H1 (cell line): ENCODE measurements at regions not wholly inside any gene's neighbourhood (a gene's known extent, or its start where the extent isn't known, plus 50 kb on each side); places are given as distances from the start of the nearest gene placed in this dataset.
"Not testable (repeated sequence)": the region's sequence is repeated elsewhere in the genome, so short reads cannot be mapped to it uniquely, and the experiment has no call there.

Source experiments
- CTCF ChIA-PET: fragments of 300-600 bp; sonication (Branson Sonifier 250); formaldehyde crosslinking; loops from one replicate; lab custom pipeline; 2021; ENCODE audit not compliant: partially characterized antibody; lab: Charles Lee
- POLR2A ChIA-PET: fragments of 300-600 bp; sonication (Branson Sonifier 250); formaldehyde crosslinking; loops from one replicate; lab custom pipeline; 2021; ENCODE audit warnings: inconsistent platforms; ENCODE audit not compliant: partially characterized antibody; lab: Charles Lee
- DNase-seq, 2 experiments: peaks; one replicate each; pipeline versions ENCODE4 v3.0.0 to v3.0.0-alpha.2; 2010 to 2022; ENCODE audit warnings: low spot score in 2 of 2, low read depth in 1 of 2, mixed read lengths in 1 of 2
- FAIRE-seq: peaks from 2 replicates; lab custom pipeline; 2011; peaks lifted over from hg19 to GRCh38; lab: Jason Lieb, UNC
- H2AFZ ChIP-seq: 2 replicates; pipeline ENCODE4 v1.8.1; 2012; ENCODE audit warnings: low read length, inconsistent platforms
- H2AK5ac ChIP-seq: 2 replicates; pipeline ENCODE4 v1.6.1; 2013; ENCODE audit warnings: low read depth, low read length
- H2BK120ac ChIP-seq: replicated peaks from 2 replicates; pipeline ENCODE3; 2013; ENCODE audit warnings: low read depth, low read length, inconsistent platforms
- H2BK12ac ChIP-seq: 2 replicates; pipeline ENCODE4 v1.6.1; 2013; ENCODE audit warnings: low read depth, low read length
- H2BK15ac ChIP-seq: 2 replicates; pipeline ENCODE4 v1.6.1; 2013; ENCODE audit warnings: low read length
- H2BK20ac ChIP-seq: 2 replicates; pipeline ENCODE4 v1.6.1; 2013; ENCODE audit warnings: low read length
- H2BK5ac ChIP-seq: 2 replicates; pipeline ENCODE4 v1.6.1; 2013; ENCODE audit warnings: low read depth, low read length
- H3K14ac ChIP-seq: 2 replicates; pipeline ENCODE4 v1.6.1; 2013; ENCODE audit warnings: inconsistent platforms; ENCODE audit not compliant: insufficient read length
- H3K18ac ChIP-seq: 2 replicates; pipeline ENCODE4 v1.6.1; 2013; ENCODE audit warnings: low read length; ENCODE audit errors: extremely low read depth
- H3K23ac ChIP-seq: 2 replicates; pipeline ENCODE4 v1.6.1; 2013; ENCODE audit warnings: inconsistent platforms; ENCODE audit not compliant: insufficient read length
- H3K23me2 ChIP-seq: 2 replicates; pipeline ENCODE4 v1.6.1; 2013; ENCODE audit warnings: low read depth, low read length
- H3K27ac ChIP-seq: 2 replicates; pipeline ENCODE4 v1.6.1; 2011; ENCODE audit warnings: low read depth, low read length, inconsistent platforms
- H3K27me3 ChIP-seq, 4 experiments: replicated peaks in 1 of 4; 1 replicate in 1 of 4; 2 replicates in 3 of 4; pipeline versions ENCODE4 v1.6.1 to v1.8.1; 2011 to 2013; ENCODE audit warnings: low read length in 3 of 4, mild to moderate bottlenecking in 3 of 4, inconsistent platforms in 2 of 4, mixed read lengths in 2 of 4, moderate library complexity in 1 of 4; ENCODE audit not compliant: control insufficient read depth in 3 of 4, insufficient read depth in 3 of 4; ENCODE audit errors: extremely low read depth in 1 of 4
- H3K36me3 ChIP-seq, 4 experiments: 2 replicates each; pipeline versions ENCODE4 v1.6.1 to v1.8.1; 2011 to 2013; ENCODE audit warnings: mild to moderate bottlenecking in 4 of 4, low read length in 3 of 4, moderate library complexity in 2 of 4, control low read depth in 1 of 4, inconsistent platforms in 1 of 4; ENCODE audit not compliant: insufficient read depth in 4 of 4, control insufficient read depth in 2 of 4
- H3K4ac ChIP-seq: replicated peaks from 2 replicates; pipeline ENCODE3; 2013; ENCODE audit warnings: low read length, low read depth, mixed read lengths, inconsistent platforms; ENCODE audit not compliant: insufficient read length
- H3K4me1 ChIP-seq, 4 experiments: replicated peaks in 1 of 4; 1 replicate in 1 of 4; 2 replicates in 3 of 4; pipeline versions ENCODE4 v1.6.1 to v1.8.1; 2011 to 2013; ENCODE audit warnings: low read length in 3 of 4, inconsistent platforms in 2 of 4, mixed read lengths in 1 of 4; ENCODE audit not compliant: insufficient read depth in 4 of 4, control insufficient read depth in 3 of 4
- H3K4me2 ChIP-seq, 2 experiments: 2 replicates each; pipeline versions ENCODE4 v1.6.1 to v1.8.1; 2011 to 2013; ENCODE audit warnings: low read depth in 2 of 2, low read length in 2 of 2, control low read depth in 1 of 2, inconsistent platforms in 1 of 2, mild to moderate bottlenecking in 1 of 2; ENCODE audit not compliant: insufficient read depth in 1 of 2
- H3K4me3 ChIP-seq, 4 experiments: fragments of 200-600, 300-600 bp in 1 of 4; sonication (generic), shearing (Covaris generic), sonication (Bioruptor Twin) in 1 of 4; 2 replicates each; pipeline versions ENCODE4 v1.5.1 to v1.8.1; 2011 to 2016; ENCODE audit warnings: low read length in 4 of 4, low read depth in 3 of 4, control low read depth in 2 of 4, inconsistent platforms in 2 of 4, mild to moderate bottlenecking in 2 of 4, mixed read lengths in 1 of 4, moderate library complexity in 1 of 4; ENCODE audit not compliant: insufficient read depth in 2 of 4; ENCODE audit errors: extremely low read depth in 1 of 4
- H3K56ac ChIP-seq: replicated peaks from 2 replicates; pipeline ENCODE3; 2013; ENCODE audit warnings: low read depth, mild to moderate bottlenecking, mixed read lengths, low read length, inconsistent platforms; ENCODE audit not compliant: insufficient read length
- H3K79me1 ChIP-seq: 2 replicates; pipeline ENCODE4 v1.6.1; 2013; ENCODE audit warnings: low read depth, low read length, control low read depth
- H3K79me2 ChIP-seq, 2 experiments: 2 replicates each; pipeline versions ENCODE4 v1.6.1 to v1.8.1; 2012 to 2013; ENCODE audit warnings: low read length in 2 of 2, mild to moderate bottlenecking in 2 of 2, inconsistent platforms in 1 of 2; ENCODE audit not compliant: insufficient read depth in 2 of 2, control insufficient read depth in 1 of 2
- H3K9ac ChIP-seq, 4 experiments: replicated peaks in 1 of 4; 1 replicate in 1 of 4; 2 replicates in 3 of 4; pipeline versions ENCODE4 v1.6.1 to v1.8.1; 2011 to 2013; ENCODE audit warnings: low read depth in 3 of 4, low read length in 3 of 4, control low read depth in 2 of 4, mild to moderate bottlenecking in 2 of 4, moderate library complexity in 2 of 4, inconsistent platforms in 1 of 4; ENCODE audit errors: extremely low read depth in 1 of 4
- H3K9me3 ChIP-seq, 2 experiments: 2 replicates each; pipeline versions ENCODE4 v1.6.1 to v1.8.1; 2012 to 2013; ENCODE audit warnings: mild to moderate bottlenecking in 2 of 2, moderate library complexity in 2 of 2, control low read depth in 1 of 2, inconsistent platforms in 1 of 2, low read depth in 1 of 2, low read length in 1 of 2, mixed read lengths in 1 of 2; ENCODE audit not compliant: insufficient read depth in 2 of 2
- H4K20me1 ChIP-seq, 2 experiments: replicated peaks in 1 of 2; 2 replicates each; pipeline versions ENCODE3 to v1.8.1; 2011 to 2013; ENCODE audit warnings: inconsistent platforms in 2 of 2, low read length in 2 of 2, mild to moderate bottlenecking in 1 of 2; ENCODE audit not compliant: insufficient read depth in 2 of 2, control insufficient read depth in 1 of 2
- H4K5ac ChIP-seq: 2 replicates; pipeline ENCODE4 v1.6.1; 2013; ENCODE audit warnings: low read length, low read depth, mixed read lengths, inconsistent platforms; ENCODE audit not compliant: insufficient read length
- H4K8ac ChIP-seq: 2 replicates; pipeline ENCODE4 v1.8.0; 2013; ENCODE audit warnings: mild to moderate bottlenecking, moderate library complexity, low read length, inconsistent platforms; ENCODE audit not compliant: insufficient read depth; ENCODE audit errors: extremely low read depth
- H4K91ac ChIP-seq: replicated peaks from 2 replicates; pipeline ENCODE3; 2013; ENCODE audit warnings: low read length, mixed read lengths, inconsistent platforms; ENCODE audit not compliant: insufficient read length
- WGBS, 2 experiments: shearing (Covaris generic) in 1 of 2; methylation state at CpG; one replicate each; pipeline versions ENCODE4 v1.1.6 to v1.1.7; 2013 to 2015; ENCODE audit warnings: low lambda C conversion rate in 2 of 2, mixed read lengths in 2 of 2, inconsistent platforms in 1 of 2, low coverage in 1 of 2, missing lambda C conversion rate in 1 of 2; ENCODE audit not compliant: insufficient replicate concordance in 2 of 2, insufficient coverage in 1 of 2, insufficient read length in 1 of 2; ENCODE audit errors: extremely low coverage in 1 of 2, missing lambda C conversion rate in 1 of 2; 5-methylcytosine and 5-hydroxymethylcytosine counted together

DNA sequence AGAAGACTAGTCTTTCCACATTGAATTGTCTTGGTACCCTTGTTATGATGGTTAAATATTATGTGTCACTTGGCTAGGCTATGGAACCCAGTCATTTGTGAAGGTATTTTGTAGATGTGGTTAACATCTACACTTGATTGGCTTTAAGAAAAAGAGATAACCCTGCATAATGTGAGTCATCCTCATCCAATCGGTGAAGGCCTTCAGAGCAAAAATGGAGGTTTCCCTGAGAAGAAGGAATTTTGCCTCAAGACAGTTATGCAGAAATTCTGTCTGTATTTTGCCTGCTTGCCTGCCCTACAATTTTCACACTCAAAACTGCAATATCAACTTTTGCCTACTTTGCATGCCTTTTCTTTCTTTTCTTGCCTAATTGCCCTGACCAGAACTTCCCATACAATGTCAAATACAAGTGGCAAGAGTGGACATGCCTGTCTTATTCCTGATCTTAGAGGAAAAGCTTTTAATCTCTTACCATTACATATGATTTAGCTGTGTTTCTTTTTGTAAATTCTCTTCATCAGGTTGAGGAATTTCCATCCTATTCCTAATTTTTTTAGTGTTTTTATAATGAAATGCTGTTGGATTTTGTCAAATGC is 84.6 kb upstream of the CDC42EP3 start:
- H3K36me3 ChIP-seq, DNase-seq, H2BK12ac ChIP-seq, H4K91ac ChIP-seq, H3K27me3 ChIP-seq, H3K4me2 ChIP-seq, H3K79me2 ChIP-seq, H2AK5ac ChIP-seq, FAIRE-seq, H2AFZ ChIP-seq, H2BK15ac ChIP-seq, H4K20me1 ChIP-seq, H3K18ac ChIP-seq, H3K4me3 ChIP-seq, H3K56ac ChIP-seq, H3K4me1 ChIP-seq, H3K79me1 ChIP-seq, H2BK120ac ChIP-seq, H4K8ac ChIP-seq, POLR2A ChIA-PET, H4K5ac ChIP-seq, H3K9ac ChIP-seq, CTCF ChIA-PET, H2BK20ac ChIP-seq, H2BK5ac ChIP-seq, H3K27ac ChIP-seq, H3K23me2 ChIP-seq, H3K14ac ChIP-seq, H3K9me3 ChIP-seq, H3K4ac ChIP-seq, H3K23ac ChIP-seq: not testable (repeated sequence)
- 90% methylated on average over 1 of the region's 1 CpG; no CpG with 5 or more reads in 1 of the 2 experiments for WGBS, 2 experiments

- H3K79me2 ChIP-seq, H2AFZ ChIP-seq, H3K36me3 ChIP-seq, H2BK15ac ChIP-seq, POLR2A ChIA-PET, FAIRE-seq, H3K18ac ChIP-seq, DNase-seq, H3K27ac ChIP-seq, H3K27me3 ChIP-seq, H3K56ac ChIP-seq, H3K4me1 ChIP-seq, H3K9me3 ChIP-seq, H3K23ac ChIP-seq, H4K5ac ChIP-seq, H2BK120ac ChIP-seq, H4K8ac ChIP-seq, H3K9ac ChIP-seq, H2BK20ac ChIP-seq, H3K4ac ChIP-seq, H2BK5ac ChIP-seq, H4K91ac ChIP-seq, H3K4me2 ChIP-seq, H3K23me2 ChIP-seq, H3K14ac ChIP-seq, H2BK12ac ChIP-seq, H3K4me3 ChIP-seq, H4K20me1 ChIP-seq, H3K79me1 ChIP-seq, H2AK5ac ChIP-seq: not testable (repeated sequence)
- CTCF ChIA-PET, result interaction anchor here (1.1 to 1.5 kb wide), 4 partner anchors 10 to 361 kb away, joined by 3 to 4 read pairs (median 4); no protein-coding TSS in a partner anchor
Measured at GRCh38 chr2:37757456-37757855, 86.0 kb upstream of the CDC42EP3 start.
